ENCODE measurements at regions not wholly inside any gene's neighbourhood (a gene's known extent, or its start where the extent isn't known, plus 50 kb on each side); places are given as distances from the start of the nearest gene placed in this dataset.

GRCh38 chr3:6640907-6641306 is 220.0 kb upstream of the GRM7 start:
- Mint-ChIP-seq H3K4me1 (ENCODE audit: low read depth) (no peaks in the 10 kb centered on the region), H3K27me3 (no peaks in the 10 kb centered on the region), H3K27ac (no peak overlapping the region), H3K36me3 (ENCODE audit: insufficient read depth) (no peaks in the 10 kb centered on the region), H3K4me3 (ENCODE audit: low read depth) (no peak overlapping the region), H3K9me3 (ENCODE audit: low read depth) (peaks cover 3% of the 10 kb centered on the region)
- no peak for DNase-seq (ENCODE audit: low spot score, unreplicated experiment)
- no peak for TF ChIP-seq CTCF (IDR thresholded peaks at IDR 0.05; ENCODE audit: unreplicated experiment)

DNA sequence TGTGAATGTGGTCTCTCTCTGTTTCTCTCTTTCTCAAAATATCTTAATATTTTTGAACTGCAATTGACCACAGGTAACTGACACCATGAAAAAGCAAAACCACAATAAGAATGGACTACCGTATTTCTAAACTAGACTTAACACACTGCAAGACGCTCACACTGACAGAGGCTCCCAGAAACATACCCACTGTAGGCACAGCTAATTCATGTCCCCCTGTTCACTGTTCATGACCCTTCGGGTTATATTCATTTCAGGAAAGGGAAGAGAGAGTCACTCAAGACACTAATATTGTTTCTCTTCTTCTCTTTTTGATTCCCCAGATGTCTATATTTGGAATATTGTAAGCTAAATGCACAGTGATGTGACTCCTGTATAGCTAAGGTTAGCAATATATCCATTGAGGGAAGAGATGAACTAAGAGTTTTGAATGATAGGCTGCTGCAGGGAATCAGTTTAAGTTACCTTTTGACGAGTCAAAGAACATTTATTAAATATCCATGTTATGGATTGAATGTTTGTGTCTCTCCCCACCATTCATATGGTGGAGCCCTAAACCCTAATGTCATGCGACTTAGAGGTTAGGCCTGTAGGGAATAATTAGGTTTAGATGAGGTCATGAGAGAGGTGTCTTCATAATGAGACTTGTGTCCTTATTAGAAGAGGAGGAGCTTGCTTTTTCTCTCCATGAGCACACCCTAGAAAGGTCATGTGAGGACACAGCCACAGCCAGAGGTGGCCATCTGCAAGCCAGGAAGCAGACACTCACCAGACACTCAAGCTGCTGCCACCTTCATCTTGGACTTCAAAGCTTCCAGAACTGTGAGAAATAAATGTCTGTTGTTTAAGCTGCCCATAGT is 216.6 kb upstream of the GRM7 start:
- H3K4me1 Mint-ChIP-seq (ENCODE audit: low read depth), result peaks cover 4% of the 10 kb centered on the region
- no peak for DNase-seq (ENCODE audit: low spot score, unreplicated experiment)
- no peak overlapping the region for H3K27ac Mint-ChIP-seq
- no peaks in the 10 kb centered on the region for H3K27me3 Mint-ChIP-seq
- no peak overlapping the region for H3K4me3 Mint-ChIP-seq (ENCODE audit: low read depth)
- peaks cover 3% of the 10 kb centered on the region for H3K9me3 Mint-ChIP-seq (ENCODE audit: low read depth)
- no peak for TF ChIP-seq CTCF (IDR thresholded peaks at IDR 0.05; ENCODE audit: unreplicated experiment)
- no peaks in the 10 kb centered on the region for H3K36me3 Mint-ChIP-seq (ENCODE audit: insufficient read depth)

GRCh38 chr3:6654670-6655069 is 206.2 kb upstream of the GRM7 start:
- peaks cover 1% of the 10 kb centered on the region for H3K36me3 Mint-ChIP-seq (ENCODE audit: insufficient read depth)
- H3K4me1 Mint-ChIP-seq (ENCODE audit: low read depth), result no peaks in the 10 kb centered on the region
- no peak overlapping the region for H3K4me3 Mint-ChIP-seq (ENCODE audit: low read depth)
- no peaks in the 10 kb centered on the region for H3K27me3 Mint-ChIP-seq
- TF ChIP-seq CTCF (IDR thresholded peaks at IDR 0.05; ENCODE audit: unreplicated experiment), result no peak
- H3K9me3 Mint-ChIP-seq (ENCODE audit: low read depth), result peaks cover 21% of the 10 kb centered on the region
- no peak for DNase-seq (ENCODE audit: low spot score, unreplicated experiment)
- no peak overlapping the region for H3K27ac Mint-ChIP-seq

GRCh38 chr3:6655275-6655674 is 205.6 kb upstream of the GRM7 start:
- peaks cover 1% of the 10 kb centered on the region for H3K36me3 Mint-ChIP-seq (ENCODE audit: insufficient read depth)
- DNase-seq (ENCODE audit: low spot score, unreplicated experiment), result no peak
- no peaks in the 10 kb centered on the region for H3K4me1 Mint-ChIP-seq (ENCODE audit: low read depth)
- no peak overlapping the region for H3K27ac Mint-ChIP-seq
- no peaks in the 10 kb centered on the region for H3K27me3 Mint-ChIP-seq
- no peak overlapping the region for H3K4me3 Mint-ChIP-seq (ENCODE audit: low read depth)
- H3K9me3 Mint-ChIP-seq (ENCODE audit: low read depth), result peaks cover 21% of the 10 kb centered on the region
- TF ChIP-seq CTCF (IDR thresholded peaks at IDR 0.05; ENCODE audit: unreplicated experiment), result no peak

GRCh38 chr3:6657591-6657990 is 203.3 kb upstream of the GRM7 start:
- Mint-ChIP-seq H3K27me3 (no peaks in the 10 kb centered on the region), H3K36me3 (ENCODE audit: insufficient read depth) (peaks cover 1% of the 10 kb centered on the region), H3K4me3 (ENCODE audit: low read depth) (no peak overlapping the region), H3K27ac (no peak overlapping the region), H3K4me1 (ENCODE audit: low read depth) (no peaks in the 10 kb centered on the region), H3K9me3 (ENCODE audit: low read depth) (peaks cover 32% of the 10 kb centered on the region)
- no peak for TF ChIP-seq CTCF (IDR thresholded peaks at IDR 0.05; ENCODE audit: unreplicated experiment)
- no peak for DNase-seq (ENCODE audit: low spot score, unreplicated experiment)
